GM12875 (cell line): ENCODE measurements at regions not wholly inside any gene's neighbourhood (a gene's known extent, or its start where the extent isn't known, plus 50 kb on each side); places are given as distances from the start of the nearest gene placed in this dataset.

ENCODE experiments used
- H3K4me3 ChIP-seq: one replicate; pipeline ENCODE4 v1.5.1; 2011; ENCODE audit warnings: low read depth, low read length, control low read depth
- TF ChIP-seq, protein P1 (sequence below): IDR thresholded peaks from 2 replicates; pipeline ENCODE4 v1.5.1; 2011; ENCODE audit warnings: low read depth, mild to moderate bottlenecking, control low read depth, inconsistent platforms, low read length, moderate library complexity, borderline replicate concordance; ENCODE audit not compliant: insufficient read depth

DNA sequence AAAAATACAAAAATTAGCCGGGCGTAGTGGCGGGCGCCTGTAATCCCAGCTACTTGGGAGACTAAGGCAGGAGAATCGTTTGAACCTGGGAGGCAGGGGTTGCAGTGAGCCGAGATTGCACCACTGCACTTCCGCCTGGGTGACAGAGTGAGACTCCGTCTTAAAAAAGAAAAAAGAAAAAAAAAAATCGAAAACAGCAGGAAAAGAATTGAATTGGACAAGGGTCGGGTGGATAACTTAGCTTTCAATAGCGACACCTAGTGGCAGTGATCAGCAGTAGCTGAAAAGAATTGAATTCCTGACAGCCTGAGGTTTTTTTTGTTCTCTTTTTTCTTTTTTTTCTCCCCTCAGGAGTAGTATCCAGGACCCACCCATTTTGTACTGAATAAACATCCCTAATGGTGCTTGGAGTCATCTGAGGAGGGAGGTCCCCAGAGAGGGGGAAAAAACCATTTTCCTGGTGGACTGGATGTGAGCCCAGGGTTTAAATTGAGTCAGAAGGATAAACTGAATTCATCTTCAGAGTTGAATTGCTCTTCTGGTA, 55.1 kb downstream of the CYCS start:
- TF ChIP-seq, protein P1, sequence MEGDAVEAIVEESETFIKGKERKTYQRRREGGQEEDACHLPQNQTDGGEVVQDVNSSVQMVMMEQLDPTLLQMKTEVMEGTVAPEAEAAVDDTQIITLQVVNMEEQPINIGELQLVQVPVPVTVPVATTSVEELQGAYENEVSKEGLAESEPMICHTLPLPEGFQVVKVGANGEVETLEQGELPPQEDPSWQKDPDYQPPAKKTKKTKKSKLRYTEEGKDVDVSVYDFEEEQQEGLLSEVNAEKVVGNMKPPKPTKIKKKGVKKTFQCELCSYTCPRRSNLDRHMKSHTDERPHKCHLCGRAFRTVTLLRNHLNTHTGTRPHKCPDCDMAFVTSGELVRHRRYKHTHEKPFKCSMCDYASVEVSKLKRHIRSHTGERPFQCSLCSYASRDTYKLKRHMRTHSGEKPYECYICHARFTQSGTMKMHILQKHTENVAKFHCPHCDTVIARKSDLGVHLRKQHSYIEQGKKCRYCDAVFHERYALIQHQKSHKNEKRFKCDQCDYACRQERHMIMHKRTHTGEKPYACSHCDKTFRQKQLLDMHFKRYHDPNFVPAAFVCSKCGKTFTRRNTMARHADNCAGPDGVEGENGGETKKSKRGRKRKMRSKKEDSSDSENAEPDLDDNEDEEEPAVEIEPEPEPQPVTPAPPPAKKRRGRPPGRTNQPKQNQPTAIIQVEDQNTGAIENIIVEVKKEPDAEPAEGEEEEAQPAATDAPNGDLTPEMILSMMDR: peak; percentile 78
- no peak overlapping the region for H3K4me3 ChIP-seq

DNA sequence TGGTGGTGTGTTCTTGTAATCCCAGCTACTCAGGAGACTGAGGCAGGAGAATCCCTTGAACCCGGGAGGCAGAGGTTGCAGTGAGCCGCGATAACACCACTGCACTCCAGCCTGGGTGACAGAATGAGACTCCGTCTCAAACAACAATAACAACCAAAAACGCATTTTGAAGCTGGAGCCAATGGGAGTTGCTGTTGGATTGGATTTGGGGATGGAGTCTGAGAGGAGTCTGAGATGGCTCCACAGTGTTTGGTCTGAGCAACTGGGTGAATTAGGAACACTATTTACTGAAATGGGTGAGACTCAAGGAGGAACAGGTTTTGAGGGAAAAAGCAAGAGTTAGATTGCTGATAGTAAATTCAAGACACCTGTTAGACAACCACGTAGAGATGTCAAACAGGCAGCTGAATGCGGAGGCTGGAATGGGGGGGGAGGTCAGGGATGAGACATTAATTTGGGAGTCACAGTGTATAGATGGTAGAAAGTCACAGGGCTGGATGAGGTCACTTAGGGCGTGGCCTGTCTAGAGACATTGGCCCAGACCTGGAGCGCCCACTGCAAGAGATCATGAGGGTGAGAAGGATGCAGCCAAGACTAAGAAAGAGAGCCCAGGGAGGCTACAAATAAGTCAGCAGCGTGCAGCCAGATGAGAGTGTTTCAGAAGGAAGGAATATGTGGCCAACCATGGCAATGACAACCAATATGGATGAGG, 56.4 kb downstream of the CYCS start:
- no peak overlapping the region for H3K4me3 ChIP-seq
- TF ChIP-seq, protein P1: no peak

DNA sequence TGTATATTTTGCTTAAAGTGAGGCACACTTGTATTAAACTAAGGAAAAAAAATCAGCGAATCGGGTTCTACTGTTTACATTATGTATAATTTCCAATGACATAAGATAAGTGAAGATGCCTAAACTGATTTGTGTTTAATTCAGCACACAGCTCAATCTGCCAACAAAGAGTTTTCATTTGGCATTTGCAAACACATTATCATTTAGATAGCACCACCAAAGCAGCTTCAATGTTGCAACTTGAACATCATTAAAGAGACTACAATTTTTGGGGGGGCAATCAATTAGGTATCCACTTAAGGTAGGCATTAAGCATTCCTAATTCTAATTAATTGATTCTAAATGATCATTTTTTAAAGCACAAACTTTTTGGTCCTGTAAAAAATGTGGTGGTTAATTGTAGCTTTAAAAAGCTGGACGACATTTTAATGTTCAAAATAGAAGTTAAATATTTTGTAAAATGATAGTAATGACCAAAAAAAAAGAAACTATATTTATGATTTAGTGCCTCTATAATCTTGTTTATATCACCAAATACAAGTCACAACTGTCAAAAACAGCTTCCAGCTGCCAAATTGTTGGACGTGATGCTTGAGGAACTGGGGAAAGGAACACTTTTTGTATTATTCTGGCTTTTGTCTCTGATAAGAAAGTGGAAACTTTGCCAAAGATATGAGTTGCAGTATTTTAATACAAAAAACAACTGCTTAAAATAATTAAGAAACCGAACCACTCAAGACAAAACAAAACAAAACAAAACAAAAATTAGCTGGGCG, 57.1 kb downstream of the CYCS start:
- no peak overlapping the region for H3K4me3 ChIP-seq
- TF ChIP-seq, protein P1: no peak

DNA sequence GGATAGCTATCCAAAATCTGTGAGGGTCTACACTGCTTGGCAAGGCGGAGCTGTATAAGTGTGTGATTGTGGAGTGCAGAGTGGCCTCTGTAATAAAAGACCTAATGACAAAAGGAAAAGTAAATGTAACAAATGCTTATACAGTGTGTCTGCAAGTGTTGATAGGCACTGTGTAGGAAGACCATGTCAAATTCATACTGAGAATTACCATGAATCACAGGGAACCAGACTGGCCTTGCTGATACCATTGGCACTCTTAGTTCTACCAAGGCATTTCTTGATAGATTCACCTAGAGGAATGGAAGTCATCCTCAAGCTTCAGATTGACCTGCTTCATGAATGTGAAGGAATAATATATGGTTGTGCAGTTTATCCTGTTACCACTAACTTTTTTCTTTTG, 58.8 kb downstream of the CYCS start:
- no peak overlapping the region for H3K4me3 ChIP-seq
- TF ChIP-seq, protein P1: no peak

DNA sequence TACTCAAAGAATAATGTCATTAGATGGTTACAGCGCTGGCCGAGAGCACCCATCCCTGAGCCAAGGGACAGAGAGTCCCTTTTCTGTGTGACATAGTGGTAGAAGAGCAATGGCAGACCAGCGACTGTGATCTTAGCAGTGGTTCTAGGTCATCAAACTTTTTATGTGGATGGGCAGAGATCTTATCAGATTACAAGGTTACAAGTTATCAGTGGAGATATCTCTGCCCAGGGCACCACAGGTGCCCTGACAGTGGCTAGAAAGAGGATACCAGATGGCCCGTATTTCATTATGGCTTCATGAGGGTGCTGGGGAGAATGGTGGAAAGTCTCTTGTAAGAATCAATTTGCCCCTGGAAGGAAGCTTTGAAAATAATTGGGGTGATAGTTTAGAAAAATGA, 62.7 kb downstream of the CYCS start:
- TF ChIP-seq, protein P1: no peak
- H3K4me3 ChIP-seq: no peak overlapping the region

DNA sequence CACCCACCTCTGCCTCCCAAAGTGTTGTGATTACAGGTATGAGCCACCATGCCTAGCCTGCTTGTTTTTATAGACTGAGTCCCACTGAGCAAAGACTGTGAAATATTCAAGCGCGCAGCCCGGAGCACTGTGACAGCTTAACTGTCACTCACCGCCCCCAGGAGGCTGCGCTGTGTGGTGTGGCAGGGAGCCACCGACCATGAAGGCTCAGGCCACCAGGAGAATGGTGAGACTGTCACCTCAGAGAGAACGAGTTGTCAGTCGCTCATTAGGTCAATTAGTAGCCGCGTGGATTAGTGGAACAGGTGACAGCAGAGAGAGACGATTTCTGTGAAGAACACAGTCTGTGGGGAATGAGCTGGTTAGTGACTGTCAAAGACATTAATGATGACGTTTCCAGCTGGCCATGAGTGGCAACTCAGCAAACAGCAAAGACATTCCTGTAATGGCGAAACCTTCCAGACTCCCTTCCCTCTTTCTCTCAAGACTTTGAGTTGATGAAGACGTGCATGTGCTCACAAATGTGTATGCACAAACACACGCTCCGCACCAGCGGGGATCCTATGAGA, 64.5 kb downstream of the CYCS start:
- TF ChIP-seq, protein P1: no peak
- H3K4me3 ChIP-seq: no peak overlapping the region
